HL-60 (cell line): ENCODE measurements at regions not wholly inside any gene's neighbourhood (a gene's known extent, or its start where the extent isn't known, plus 50 kb on each side); places are given as distances from the start of the nearest gene placed in this dataset.
A peak's percentile ranks its signal among the peaks of the same experiment; 100 is the strongest.

Experiments
- DNase-seq, 2 experiments: peaks; one replicate each; pipeline ENCODE4 v3.0.0-alpha.2; 2010 to 2020; ENCODE audit warnings: low read depth in 1 of 2, low spot score in 1 of 2
- H3K27ac ChIP-seq: fragments of 250-450 bp; sonication (Bioruptor Pico); replicated peaks from 2 replicates; pipeline ENCODE4 v1.5.1; 2020; ENCODE audit warnings: mild to moderate bottlenecking, moderate library complexity
- H3K27me3 ChIP-seq: fragments of 250-450 bp; sonication (Bioruptor Pico); 2 replicates; pipeline ENCODE4 v1.5.1; 2021; ENCODE audit warnings: mild to moderate bottlenecking, moderate library complexity; ENCODE audit not compliant: insufficient read depth, poor library complexity, severe bottlenecking
- H3K4me3 ChIP-seq: replicated peaks from 2 replicates; pipeline ENCODE4 v1.5.1; 2011; ENCODE audit warnings: mild to moderate bottlenecking, control low read depth, low read length; ENCODE audit not compliant: insufficient read depth
- GABPA ChIP-seq: IDR thresholded peaks from 2 replicates; pipeline ENCODE4 v1.6.1; 2012; ENCODE audit warnings: low read depth
- POLR2AphosphoS5 ChIP-seq: IDR thresholded peaks from 2 replicates; pipeline ENCODE4 v1.6.1; 2012; ENCODE audit warnings: low read depth
- REST ChIP-seq: IDR thresholded peaks from 2 replicates; pipeline ENCODE4 v1.6.1; 2012; ENCODE audit warnings: low read depth; ENCODE audit not compliant: insufficient replicate concordance
- SPI1 ChIP-seq: IDR thresholded peaks from 2 replicates; pipeline ENCODE4 v1.6.1; 2012; ENCODE audit warnings: low read depth, mild to moderate bottlenecking, borderline replicate concordance
- TF ChIP-seq, protein P1 (sequence below): IDR thresholded peaks from one replicate; pipeline ENCODE4 v1.5.1; 2011; ENCODE audit warnings: low read length, control low read depth, inconsistent platforms; ENCODE audit not compliant: insufficient read depth

DNA sequence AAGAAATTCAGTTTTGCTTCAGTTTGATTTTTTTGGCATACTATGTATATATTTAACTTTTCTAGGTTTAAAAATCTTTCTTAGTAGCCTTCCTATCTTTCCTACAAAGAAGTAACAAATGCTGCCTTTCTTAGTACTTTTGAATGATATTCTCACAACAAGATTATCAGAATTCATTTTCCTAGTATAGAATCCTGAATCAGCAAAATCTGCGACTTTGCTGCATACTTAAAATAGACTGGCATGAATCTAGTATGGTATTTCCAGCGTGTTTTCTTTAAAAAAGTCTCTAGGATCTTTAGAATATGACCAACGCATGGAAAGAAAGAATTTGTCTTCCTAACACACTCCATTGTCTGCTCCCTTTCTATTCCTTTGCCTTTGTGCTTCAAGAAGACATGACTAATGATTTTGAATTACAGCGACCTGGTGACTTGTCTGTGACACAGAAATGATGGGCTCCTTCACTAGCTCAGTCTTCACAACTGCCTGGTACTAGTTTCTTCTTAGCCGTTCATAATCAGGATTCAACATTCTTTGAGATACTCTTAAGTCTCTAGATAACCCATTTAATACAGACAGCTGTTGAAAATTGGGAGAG lies 349.8 kb downstream of the PPARGC1A start:
- Histone ChIP-seq H3K27ac (no peak overlapping the region), H3K27me3 (no peaks in the 10 kb centered on the region), H3K4me3 (no peak overlapping the region)
- TF ChIP-seq POLR2AphosphoS5 (no peak), REST (no peak), SPI1 (no peak), GABPA (no peak)
- TF ChIP-seq, protein P1, sequence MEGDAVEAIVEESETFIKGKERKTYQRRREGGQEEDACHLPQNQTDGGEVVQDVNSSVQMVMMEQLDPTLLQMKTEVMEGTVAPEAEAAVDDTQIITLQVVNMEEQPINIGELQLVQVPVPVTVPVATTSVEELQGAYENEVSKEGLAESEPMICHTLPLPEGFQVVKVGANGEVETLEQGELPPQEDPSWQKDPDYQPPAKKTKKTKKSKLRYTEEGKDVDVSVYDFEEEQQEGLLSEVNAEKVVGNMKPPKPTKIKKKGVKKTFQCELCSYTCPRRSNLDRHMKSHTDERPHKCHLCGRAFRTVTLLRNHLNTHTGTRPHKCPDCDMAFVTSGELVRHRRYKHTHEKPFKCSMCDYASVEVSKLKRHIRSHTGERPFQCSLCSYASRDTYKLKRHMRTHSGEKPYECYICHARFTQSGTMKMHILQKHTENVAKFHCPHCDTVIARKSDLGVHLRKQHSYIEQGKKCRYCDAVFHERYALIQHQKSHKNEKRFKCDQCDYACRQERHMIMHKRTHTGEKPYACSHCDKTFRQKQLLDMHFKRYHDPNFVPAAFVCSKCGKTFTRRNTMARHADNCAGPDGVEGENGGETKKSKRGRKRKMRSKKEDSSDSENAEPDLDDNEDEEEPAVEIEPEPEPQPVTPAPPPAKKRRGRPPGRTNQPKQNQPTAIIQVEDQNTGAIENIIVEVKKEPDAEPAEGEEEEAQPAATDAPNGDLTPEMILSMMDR, result no peak
- DNase-seq, result no peak

- DNase-seq, result no peak
- no peaks in the 10 kb centered on the region for H3K27me3 ChIP-seq
- H3K27ac ChIP-seq, result no peak overlapping the region
- no peak for TF ChIP-seq POLR2AphosphoS5
- no peak for TF ChIP-seq SPI1
- TF ChIP-seq, protein P1, result no peak
- no peak for TF ChIP-seq GABPA
- TF ChIP-seq REST, result no peak
- no peak overlapping the region for H3K4me3 ChIP-seq
These were observed 356.0 kb downstream of the PPARGC1A start for GRCh38 chr4:23533859-23534258.

DNA sequence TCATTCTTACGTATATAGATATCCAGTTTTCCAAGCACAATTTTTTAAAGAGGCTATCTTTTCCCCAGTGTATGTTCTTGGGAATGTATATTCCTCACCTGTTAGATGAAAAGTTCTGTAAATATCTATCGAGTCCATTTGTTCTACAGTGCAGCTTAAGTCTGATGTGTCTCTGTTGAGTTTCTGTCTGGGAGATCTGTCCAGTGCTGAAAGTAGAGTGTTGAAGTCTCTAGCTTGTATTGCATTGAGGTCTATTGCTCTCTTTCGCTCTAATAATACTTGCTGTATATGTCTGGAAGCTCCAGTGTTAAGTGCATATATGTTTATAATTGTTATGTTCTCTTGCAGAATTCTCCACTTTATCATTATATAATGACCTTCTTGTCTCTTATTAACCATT lies 373.1 kb downstream of the PPARGC1A start:
- no peaks in the 10 kb centered on the region for H3K27me3 ChIP-seq
- H3K27ac ChIP-seq, result no peak overlapping the region
- no peak overlapping the region for H3K4me3 ChIP-seq
- TF ChIP-seq GABPA (no peak), REST (peak; percentile 89)
- no peak for DNase-seq
